HG02623 (cell line): ENCODE measurements at regions not wholly inside any gene's neighbourhood (a gene's known extent, or its start where the extent isn't known, plus 50 kb on each side); places are given as distances from the start of the nearest gene placed in this dataset.

Source experiments
- ATAC-seq: cut with Tn5 transposase; IDR thresholded peaks from one replicate; pipeline ENCODE4 v1.9.1; 2021; ENCODE audit warnings: moderate library complexity; ENCODE audit not compliant: unreplicated experiment

DNA sequence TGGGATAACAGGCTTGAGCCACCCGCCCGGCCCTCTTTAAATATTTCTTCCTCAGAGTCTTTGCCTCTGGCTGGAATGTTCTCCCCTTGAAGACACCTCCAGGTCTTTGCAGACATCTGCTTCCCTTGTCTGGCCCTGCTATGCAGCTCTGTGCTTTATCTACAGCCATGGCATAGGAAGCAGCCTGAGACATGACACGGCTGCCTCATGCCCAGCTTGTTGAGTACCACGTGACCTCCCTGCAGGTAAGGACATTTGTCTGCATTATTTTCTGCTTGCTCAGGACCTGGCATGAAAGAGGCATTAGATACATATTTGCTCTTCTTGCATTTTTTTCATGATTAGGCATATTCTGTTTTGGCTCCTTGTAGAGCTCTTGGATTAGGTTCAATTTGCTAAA is 113.8 kb upstream of the KLF6 start:
- no peak for ATAC-seq

GRCh38 chr10:3897156-3897555 is 112.1 kb upstream of the KLF6 start:
- no peak for ATAC-seq

- no peak for ATAC-seq
Measured at GRCh38 chr10:3896161-3896560, 111.2 kb upstream of the KLF6 start.

DNA sequence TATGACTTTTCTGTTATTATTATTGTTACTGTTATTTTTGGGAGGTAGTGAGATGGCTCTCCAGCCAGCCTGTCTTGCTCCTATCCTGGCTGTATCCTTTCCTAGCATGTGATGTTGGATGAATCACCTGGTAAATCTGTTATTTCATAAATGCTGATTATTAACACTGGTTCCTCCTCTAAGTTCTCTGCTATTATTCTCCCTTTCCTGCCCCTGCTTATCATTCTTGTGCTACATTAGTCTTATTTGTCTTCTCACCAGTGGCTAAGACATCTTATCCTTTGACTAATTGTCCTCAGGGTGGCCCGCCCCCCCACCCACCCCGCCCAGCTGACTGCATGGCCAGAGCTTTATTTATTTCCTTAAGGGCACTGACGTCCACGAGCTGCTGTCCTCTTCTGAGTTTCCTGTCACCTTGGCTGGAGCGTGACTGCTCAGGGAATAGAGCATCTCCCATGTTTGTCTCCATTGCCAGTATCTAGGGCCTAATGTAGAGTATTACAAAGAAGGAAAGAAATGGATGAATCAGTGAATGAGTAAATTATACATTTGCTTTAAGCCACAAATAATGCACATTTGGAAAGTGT is 110.1 kb upstream of the KLF6 start:
- no peak for ATAC-seq

GRCh38 chr10:3893901-3894563 is 109.0 kb upstream of the KLF6 start:
- no peak for ATAC-seq

DNA sequence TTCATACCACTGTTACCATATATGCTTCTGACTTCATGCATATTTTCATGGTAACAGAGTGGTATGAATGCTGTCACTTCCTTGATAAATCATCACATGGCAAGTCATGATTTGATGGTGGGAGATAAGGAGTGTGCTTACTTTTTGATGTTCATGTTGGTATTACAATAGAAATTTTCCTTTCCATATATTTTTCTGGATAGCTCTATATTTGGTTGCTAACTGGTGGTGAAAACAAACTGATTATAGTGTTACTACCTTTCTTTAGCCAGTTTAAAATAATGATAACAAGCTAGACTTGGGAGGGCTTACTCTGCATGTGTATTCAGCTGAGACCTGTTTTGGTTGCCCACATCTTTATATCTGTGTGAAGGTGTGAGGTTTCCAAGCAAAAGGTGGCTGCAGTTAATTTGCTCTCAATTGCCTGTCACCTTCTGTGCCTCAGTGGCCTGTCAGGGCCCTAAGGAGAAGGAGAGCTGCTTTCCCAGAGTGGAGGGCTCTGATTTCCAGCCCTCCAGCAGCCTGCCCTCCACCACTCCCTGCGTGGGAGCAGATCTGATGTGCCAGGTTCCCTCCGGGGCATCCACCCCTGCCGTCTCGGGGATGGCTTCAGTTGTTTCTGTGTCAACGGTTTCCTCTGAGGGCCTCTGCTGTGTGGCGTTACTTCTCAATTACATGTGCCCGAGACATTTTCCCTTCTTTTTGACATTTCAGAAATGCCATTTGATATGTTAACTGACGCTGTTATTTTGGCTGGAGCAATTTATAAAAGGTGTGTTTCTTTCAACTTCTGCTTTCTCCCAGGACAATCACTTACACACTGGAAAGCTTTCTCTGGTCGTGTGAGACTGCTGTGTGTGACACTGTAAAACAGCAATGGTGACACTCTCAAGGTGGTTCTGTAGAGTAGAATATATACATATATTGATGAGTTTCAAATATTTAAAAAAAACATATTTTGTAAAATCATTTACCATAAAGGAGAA is 107.7 kb upstream of the KLF6 start:
- no peak for ATAC-seq

- no peak for ATAC-seq
Measured at GRCh38 chr10:3891396-3891795, 106.4 kb upstream of the KLF6 start.

DNA sequence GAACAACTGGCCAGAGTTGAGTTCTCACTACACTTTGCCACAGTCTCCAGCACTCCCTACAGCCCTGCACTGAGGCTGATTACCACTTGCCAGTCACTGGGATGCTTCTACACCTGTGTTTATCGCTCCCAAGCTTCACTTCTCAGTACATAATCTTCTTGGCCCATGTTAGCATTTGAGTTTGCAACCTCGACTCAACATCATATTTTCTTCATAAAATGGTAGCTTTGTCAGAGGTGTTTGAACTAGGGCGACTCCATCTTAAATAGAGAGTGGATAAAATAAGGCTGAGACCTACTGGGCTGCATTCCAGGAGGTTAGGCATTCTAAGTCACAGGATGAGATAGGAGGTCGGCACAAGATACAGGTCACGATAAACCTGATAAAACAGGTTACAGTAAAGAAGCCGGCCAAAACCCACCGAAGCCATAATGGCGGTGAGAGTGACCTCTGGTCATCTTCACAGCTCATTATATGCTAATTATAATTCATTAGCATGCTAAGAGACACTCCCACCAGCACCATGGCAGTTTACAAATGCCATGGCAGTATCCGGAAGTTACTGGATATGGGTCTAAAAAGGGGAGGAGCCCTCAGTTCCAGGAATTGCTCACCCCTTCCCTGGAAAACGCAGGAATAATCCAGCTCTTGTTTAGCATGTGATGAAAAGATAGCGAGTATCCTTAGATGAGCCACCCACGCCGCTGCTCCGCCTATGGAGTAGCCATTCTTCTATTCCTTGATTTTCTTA is 105.8 kb upstream of the KLF6 start:
- ATAC-seq: no peak

DNA sequence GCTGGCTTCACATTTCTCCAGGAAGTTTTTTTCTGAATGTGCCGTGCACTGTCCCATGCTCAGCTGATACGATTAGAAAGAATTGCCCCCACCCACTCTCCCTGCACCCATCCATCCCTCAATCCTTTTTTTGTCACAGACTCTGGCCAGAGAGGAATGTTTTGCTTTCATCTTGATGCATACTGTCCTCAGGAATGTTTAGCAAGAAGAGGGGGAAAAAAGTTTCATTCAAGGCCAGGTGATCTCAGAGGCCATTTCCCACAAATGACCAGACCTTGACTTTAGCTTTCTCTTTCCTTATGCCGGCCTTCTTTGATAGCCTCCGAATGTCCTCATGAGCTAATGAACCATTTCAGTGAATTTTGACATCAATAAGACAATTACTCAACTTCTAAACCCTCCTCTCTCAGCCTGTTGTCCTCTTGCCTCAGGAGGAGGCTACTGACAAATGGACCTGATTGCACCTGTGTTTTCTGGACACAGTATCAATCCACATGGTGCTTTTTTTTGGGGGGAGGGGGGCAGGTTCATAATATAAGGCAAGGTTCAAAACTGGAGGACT is 105.0 kb upstream of the KLF6 start:
- no peak for ATAC-seq

DNA sequence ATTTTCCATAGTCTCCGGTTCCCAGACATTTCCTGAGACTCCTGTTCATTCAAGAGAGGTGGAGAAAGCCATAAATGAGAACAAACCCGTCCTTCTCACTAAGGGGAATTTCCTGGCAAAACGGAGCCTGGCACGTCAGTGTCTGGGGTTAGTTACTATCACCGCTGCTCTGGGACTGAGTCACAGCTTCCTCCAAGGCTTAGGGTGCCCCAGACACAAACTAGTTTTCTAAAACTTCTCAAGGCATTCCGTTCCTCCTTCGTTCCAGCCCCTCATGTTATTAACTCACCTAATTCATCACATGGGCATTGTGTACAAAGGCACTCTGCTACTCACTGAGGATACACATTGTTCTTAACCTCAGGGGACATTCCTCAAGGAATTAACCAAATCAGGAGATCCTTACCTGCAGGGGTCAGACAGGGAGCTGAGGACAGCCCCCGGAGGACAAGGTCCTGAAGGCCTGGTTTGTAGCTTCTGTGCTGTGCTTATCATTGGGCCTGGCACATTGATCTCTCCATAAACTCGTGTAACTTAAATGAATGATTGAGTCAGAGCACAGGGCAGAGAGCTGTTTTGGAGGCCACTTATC is 103.0 kb upstream of the KLF6 start:
- peak; percentile 55 for ATAC-seq

GRCh38 chr10:3887404-3887803 is 102.4 kb upstream of the KLF6 start:
- no peak for ATAC-seq

DNA sequence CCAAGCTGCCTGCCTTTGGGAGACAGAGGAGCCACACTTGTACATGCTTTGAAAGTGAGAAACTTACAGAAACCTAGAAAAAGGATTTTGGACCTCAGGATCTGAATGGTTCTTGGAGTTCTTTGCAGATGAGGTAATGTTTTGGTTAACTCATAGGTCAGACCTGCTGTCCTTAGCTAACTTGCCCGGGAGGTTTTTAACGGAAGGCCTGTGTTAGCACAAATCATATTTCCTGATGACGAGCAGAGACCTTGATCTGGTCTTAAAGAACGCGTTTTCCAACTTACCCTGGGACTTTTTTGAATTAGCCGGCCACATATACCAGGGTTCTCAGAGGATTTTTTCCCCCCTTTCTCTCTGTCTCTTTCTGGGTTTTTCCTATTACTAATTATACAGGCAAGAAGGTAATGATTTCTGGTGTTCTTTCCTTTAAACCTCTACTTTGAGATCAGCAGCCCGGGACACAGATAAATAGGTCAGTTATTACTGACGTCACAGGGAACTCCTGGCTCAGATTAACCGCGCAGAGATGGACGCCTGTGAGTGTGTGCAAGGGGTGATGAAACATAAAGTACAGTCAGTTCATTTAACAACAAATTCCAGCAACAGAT is 101.7 kb upstream of the KLF6 start:
- ATAC-seq: no peak

DNA sequence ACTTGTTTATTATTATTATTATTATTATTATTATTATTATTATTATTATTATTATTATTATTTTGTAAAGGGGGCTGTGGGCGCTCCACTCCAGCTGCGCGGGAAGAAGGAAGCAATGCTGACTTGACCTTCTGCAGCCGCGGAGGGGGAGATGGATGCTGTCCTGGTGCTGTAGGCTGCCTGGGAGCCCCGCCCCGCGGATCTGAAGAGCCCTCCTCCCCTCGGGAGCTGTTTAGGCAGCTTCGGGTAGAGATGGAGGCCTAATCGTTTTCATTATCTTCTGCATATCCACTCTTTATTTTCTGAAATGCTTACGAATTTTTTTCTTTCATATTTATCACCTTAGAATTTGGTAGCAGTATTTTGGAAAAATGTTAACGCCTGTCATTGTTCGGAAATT is 101.2 kb upstream of the KLF6 start:
- ATAC-seq: no peak

DNA sequence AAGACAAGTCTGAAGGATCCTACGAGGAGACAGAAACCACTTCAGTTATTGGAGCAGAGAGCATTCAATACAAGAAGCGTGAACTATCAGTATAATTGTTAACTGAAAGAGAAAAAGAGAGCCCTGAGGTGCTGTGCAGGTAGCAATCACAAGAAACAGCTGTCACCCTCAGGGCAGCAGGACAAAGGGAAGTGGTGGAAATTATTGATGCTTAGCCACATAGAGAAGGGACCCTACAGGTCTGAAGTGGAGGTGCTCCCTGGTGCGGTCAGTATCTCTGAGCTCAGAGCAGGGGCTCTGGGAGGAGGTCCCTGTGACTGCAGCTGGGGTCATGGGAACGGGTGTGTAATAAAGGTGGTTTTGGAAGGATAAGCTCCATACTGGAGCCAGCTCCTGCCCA is 97.8 kb upstream of the KLF6 start:
- no peak for ATAC-seq

DNA sequence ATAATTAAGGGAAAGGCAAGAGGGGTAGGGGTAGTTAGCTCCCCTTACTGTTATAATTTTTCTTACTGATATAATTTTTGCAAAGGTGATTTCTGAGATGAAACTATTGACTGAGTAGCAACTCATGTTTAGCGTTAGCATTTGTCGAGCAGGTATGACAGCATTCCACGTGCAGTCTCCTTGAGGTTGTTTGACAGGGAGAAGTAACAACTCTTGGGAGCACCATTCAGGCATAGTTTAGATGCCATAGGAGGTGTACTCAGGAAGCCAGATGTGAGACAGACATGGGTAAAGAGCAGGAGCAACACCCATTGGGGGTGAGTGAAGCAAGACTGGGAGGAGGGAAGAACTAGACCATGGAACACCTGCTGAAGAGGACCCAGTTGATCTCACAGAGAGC is 96.6 kb upstream of the KLF6 start:
- no peak for ATAC-seq

- no peak for ATAC-seq
Measured at GRCh38 chr10:3879073-3879472, 94.1 kb upstream of the KLF6 start.

DNA sequence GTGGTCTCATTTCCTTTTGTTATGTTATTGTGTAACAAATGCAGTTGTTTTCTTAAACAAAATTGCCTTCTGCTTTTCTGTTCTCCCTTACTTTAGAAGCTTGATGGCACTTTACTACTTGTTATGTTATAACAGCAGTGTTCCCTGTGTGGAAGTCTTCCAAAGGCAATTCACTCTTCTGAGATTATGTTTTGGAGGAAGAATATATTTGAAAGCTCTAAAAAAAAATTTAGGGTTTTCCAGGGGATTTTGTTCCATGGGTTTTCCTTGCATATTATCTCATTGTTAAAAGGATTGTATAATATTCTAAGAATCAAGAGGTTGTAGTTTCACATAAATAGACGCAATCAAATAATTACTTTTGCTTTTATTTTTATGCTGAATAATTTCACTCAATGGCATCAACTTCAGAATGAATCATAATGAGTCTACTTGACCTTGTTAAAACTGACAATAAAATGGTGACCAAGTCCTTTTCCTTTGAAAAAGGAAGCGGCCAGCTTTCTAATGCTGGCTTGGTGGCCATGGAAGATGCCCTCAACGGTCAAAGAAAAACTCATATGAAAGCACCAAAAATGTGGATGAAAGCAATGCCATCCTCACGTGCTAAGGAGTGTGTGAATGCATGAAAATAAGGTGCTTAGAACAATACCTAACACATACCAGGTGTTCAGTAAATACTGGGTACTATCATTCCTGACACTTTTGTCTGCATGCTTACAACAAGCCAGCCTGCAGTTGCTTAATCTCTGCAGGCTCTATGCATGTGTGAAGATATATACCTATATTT is 92.4 kb upstream of the KLF6 start:
- ATAC-seq: no peak

DNA sequence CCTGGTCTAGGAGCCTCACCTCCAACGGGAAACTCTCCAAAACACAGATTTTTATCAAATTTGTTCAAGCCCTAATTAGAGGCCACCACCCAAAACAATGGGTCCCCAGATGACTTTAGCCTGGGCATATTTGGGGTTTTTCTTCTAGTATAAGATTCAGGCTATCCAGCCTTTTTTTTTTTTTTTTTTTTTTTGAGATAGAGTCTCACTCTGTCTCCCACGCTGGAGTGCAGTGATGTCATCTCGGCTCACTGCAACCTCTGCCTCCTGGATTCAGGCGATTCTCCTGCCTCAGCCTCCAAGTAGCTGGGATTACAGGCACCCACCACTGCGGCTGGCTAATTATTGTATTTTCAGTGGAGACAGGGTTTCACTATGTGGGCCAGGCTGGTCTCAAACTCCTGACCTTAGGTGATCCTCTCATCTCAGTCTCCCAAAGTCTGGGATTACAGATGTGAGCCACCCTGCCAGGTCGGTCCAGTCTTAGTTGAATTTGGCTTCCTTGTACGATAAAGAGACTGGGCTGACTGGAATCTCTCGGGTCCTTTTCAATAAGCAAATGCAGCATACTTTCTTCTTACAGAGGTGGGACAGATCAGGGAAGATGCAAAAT is 91.4 kb upstream of the KLF6 start:
- no peak for ATAC-seq

DNA sequence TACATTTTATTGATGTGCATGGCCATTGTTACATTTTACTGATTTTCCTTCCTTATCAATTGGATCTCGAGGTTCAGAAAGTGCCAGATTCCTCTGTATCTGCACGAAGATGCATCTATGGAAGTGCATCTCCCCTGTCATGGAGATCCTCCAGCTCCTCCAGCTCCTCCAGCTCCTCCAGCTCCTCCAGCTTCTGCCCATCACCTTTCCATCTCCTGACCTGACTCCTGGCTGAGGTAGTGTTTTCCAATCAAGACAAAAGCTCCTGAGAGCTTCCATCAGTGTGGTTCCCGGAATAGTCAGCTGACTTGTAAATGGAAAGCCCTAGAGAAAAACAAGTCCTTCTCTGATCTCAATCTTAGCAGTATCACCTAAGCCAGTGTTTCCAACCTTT is 90.8 kb upstream of the KLF6 start:
- no peak for ATAC-seq
